ENCODE measurements at regions not wholly inside any gene's neighbourhood (a gene's known extent, or its start where the extent isn't known, plus 50 kb on each side); places are given as distances from the start of the nearest gene placed in this dataset.

DNA sequence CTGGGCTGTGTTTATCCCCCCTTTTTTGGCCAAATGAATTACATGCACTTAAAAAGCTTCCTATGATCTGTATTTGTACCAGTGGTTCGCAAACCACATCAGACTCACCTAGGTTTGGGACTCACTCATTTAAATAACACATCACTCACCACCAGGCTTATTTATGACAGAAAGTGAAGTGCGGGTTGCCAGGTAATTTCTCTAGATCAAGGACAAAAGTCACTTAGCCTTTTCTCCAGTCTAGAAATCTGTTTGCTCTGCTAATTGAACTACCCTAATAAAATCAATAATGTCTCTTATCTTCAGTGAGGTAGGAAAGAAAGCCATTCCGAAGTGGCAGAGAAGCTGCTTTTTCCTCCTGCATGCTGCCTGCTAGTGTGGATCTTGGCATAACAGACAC lies 88.1 kb upstream of the SLC8A1 start:
- TF ChIP-seq, protein P1, sequence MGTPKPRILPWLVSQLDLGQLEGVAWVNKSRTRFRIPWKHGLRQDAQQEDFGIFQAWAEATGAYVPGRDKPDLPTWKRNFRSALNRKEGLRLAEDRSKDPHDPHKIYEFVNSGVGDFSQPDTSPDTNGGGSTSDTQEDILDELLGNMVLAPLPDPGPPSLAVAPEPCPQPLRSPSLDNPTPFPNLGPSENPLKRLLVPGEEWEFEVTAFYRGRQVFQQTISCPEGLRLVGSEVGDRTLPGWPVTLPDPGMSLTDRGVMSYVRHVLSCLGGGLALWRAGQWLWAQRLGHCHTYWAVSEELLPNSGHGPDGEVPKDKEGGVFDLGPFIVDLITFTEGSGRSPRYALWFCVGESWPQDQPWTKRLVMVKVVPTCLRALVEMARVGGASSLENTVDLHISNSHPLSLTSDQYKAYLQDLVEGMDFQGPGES (IDR thresholded peaks at IDR 0.05) = no peak
- TF ChIP-seq, protein P2, sequence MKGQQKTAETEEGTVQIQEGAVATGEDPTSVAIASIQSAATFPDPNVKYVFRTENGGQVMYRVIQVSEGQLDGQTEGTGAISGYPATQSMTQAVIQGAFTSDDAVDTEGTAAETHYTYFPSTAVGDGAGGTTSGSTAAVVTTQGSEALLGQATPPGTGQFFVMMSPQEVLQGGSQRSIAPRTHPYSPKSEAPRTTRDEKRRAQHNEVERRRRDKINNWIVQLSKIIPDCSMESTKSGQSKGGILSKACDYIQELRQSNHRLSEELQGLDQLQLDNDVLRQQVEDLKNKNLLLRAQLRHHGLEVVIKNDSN (IDR thresholded peaks at IDR 0.05; ENCODE audit: borderline replicate concordance, extremely low read length, insufficient read depth, low read depth, low read length) = no peak

Data from GM12878 (cell line).